ENCODE measurements at regions not wholly inside any gene's neighbourhood (a gene's known extent, or its start where the extent isn't known, plus 50 kb on each side); places are given as distances from the start of the nearest gene placed in this dataset.

DNA sequence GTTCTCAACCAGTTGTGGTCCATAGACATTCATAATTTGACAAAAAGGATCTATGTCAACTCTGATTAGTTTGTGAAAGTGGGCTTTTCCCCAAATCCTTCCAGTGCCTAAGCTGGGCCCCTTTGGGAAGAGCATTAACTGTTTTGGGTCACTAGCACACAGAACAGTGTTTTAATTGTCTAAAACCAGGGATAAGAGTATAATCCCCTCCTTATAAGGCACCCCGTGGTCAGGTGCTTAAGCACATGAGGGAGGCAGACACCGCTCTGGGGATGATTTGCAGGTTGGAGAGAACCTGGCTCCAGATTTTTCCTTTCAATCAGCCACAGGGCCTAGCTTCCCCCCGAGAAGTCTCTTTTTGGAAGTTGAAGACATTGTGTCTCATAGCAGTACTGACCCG lies 53.6 kb upstream of the RFX8 start:
- Histone ChIP-seq H3K4me2 (no peak overlapping the region), H3K27ac (no peak overlapping the region)
- 83% methylated on average over 4 of the region's 4 CpGs for WGBS (ENCODE audit: low lambda C conversion rate, missing lambda C conversion rate)

DNA sequence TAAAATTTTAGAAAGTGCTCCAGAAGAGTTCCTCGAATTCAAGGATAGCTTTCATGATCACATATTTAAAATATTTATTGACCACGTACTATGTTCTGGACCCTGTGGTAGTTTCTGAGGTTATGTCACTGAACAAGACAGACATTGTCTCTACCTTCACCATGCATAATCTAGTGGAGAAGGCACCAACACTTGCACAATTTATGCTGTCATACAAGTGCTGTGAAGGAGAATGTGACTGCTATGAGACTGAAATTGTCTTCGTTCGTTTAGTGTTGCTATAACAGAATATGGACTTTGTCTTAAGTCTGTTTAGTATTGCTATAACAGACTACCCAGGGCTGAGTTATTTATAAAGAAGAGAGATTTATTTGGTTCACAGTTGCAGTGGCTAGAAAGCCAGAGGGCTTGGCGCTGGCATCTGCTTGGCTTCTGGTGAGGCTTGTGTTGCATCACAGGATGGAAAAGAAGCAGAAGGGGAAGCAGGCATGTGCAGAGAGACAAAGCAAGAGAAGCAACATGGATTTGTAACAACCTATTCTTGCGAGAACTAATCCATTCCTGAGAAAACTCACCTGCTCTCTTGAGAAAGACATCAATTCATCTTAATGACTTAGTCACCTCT lies 50.0 kb upstream of the RFX8 start:
- Histone ChIP-seq H3K36me3 (replicated peaks; ENCODE audit: insufficient read depth, low read depth) (no peaks in the 10 kb centered on the region), H3K4me2 (no peak overlapping the region), H3K27me3 (no peaks in the 10 kb centered on the region), H3K9me2 (replicated peaks; ENCODE audit: insufficient read depth) (no peaks in the 10 kb centered on the region), H3K4me3 (no peak overlapping the region), H3K9me3 (ENCODE audit: low read depth) (no peaks in the 10 kb centered on the region), H4K20me1 (ENCODE audit: insufficient read depth, poor library complexity, severe bottlenecking) (no peaks in the 10 kb centered on the region), H2AFZ (no peak overlapping the region), H3K79me2 (no peaks in the 10 kb centered on the region), H3K27ac (no peak overlapping the region), H3K4me1 (ENCODE audit: insufficient read depth) (no peaks in the 10 kb centered on the region)
- DNase-seq (ENCODE audit: low spot score): no peak
- TF ChIP-seq, protein P1, sequence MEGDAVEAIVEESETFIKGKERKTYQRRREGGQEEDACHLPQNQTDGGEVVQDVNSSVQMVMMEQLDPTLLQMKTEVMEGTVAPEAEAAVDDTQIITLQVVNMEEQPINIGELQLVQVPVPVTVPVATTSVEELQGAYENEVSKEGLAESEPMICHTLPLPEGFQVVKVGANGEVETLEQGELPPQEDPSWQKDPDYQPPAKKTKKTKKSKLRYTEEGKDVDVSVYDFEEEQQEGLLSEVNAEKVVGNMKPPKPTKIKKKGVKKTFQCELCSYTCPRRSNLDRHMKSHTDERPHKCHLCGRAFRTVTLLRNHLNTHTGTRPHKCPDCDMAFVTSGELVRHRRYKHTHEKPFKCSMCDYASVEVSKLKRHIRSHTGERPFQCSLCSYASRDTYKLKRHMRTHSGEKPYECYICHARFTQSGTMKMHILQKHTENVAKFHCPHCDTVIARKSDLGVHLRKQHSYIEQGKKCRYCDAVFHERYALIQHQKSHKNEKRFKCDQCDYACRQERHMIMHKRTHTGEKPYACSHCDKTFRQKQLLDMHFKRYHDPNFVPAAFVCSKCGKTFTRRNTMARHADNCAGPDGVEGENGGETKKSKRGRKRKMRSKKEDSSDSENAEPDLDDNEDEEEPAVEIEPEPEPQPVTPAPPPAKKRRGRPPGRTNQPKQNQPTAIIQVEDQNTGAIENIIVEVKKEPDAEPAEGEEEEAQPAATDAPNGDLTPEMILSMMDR (IDR thresholded peaks at IDR 0.05; ENCODE audit: poor library complexity): no peak
- no peak for TF ChIP-seq EZH2phosphoT487 (IDR thresholded peaks at IDR 0.05; ENCODE audit: low read depth, severe bottlenecking, unreplicated experiment)
- 88% methylated on average over 6 of the region's 6 CpGs for WGBS (ENCODE audit: low lambda C conversion rate, missing lambda C conversion rate)

More for the DNA sequence above, 53.6 kb upstream of the RFX8 start:
- H3K9me2 ChIP-seq (replicated peaks; ENCODE audit: insufficient read depth): no peaks in the 10 kb centered on the region
- H3K79me2 ChIP-seq: no peaks in the 10 kb centered on the region
- no peaks in the 10 kb centered on the region for H3K27me3 ChIP-seq
- H3K4me1 ChIP-seq (ENCODE audit: insufficient read depth): no peaks in the 10 kb centered on the region
- no peak for DNase-seq (ENCODE audit: low spot score)
- no peaks in the 10 kb centered on the region for H3K9me3 ChIP-seq (ENCODE audit: low read depth)
- no peaks in the 10 kb centered on the region for H3K36me3 ChIP-seq (replicated peaks; ENCODE audit: insufficient read depth, low read depth)
- H4K20me1 ChIP-seq (ENCODE audit: insufficient read depth, poor library complexity, severe bottlenecking): no peaks in the 10 kb centered on the region
- TF ChIP-seq, protein P1 (IDR thresholded peaks at IDR 0.05; ENCODE audit: poor library complexity): no peak
- no peak for TF ChIP-seq EZH2 (IDR thresholded peaks at IDR 0.05; ENCODE audit: borderline replicate concordance)
- TF ChIP-seq EZH2phosphoT487 (IDR thresholded peaks at IDR 0.05; ENCODE audit: low read depth, severe bottlenecking, unreplicated experiment): no peak
- H3K4me3 ChIP-seq: no peak overlapping the region
- no peak overlapping the region for H2AFZ ChIP-seq
